Uterus (tissue), 2 donors: ENCODE measurements at regions not wholly inside any gene's neighbourhood (a gene's known extent, or its start where the extent isn't known, plus 50 kb on each side); places are given as distances from the start of the nearest gene placed in this dataset.
"Not testable (repeated sequence)": the region's sequence is repeated elsewhere in the genome, so short reads cannot be mapped to it uniquely, and the experiment has no call there.

ENCODE experiments used
- POLR2A ChIP-seq, 2 donors: fragments of 450-650 bp; IDR thresholded peaks; one replicate each; pipeline ENCODE4 v1.6.1; 2016; ENCODE audit warnings: antibody characterized with exemption in 2 of 2, mild to moderate bottlenecking in 1 of 2, moderate library complexity in 1 of 2
- TF ChIP-seq, protein P1 (sequence below), 4 experiments: fragments of 200-600 bp in 2 of 4; fragments of 450-650 bp in 2 of 4; sonication (generic) in 2 of 4; IDR thresholded peaks; one replicate each; pipeline ENCODE4 v1.5.1; 2016 to 2019; ENCODE audit warnings: antibody characterized with exemption in 4 of 4, mild to moderate bottlenecking in 2 of 4, moderate library complexity in 1 of 4

- TF ChIP-seq, protein P1, sequence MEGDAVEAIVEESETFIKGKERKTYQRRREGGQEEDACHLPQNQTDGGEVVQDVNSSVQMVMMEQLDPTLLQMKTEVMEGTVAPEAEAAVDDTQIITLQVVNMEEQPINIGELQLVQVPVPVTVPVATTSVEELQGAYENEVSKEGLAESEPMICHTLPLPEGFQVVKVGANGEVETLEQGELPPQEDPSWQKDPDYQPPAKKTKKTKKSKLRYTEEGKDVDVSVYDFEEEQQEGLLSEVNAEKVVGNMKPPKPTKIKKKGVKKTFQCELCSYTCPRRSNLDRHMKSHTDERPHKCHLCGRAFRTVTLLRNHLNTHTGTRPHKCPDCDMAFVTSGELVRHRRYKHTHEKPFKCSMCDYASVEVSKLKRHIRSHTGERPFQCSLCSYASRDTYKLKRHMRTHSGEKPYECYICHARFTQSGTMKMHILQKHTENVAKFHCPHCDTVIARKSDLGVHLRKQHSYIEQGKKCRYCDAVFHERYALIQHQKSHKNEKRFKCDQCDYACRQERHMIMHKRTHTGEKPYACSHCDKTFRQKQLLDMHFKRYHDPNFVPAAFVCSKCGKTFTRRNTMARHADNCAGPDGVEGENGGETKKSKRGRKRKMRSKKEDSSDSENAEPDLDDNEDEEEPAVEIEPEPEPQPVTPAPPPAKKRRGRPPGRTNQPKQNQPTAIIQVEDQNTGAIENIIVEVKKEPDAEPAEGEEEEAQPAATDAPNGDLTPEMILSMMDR (IDR thresholded peaks at IDR 0.05), result not testable (repeated sequence)
- TF ChIP-seq POLR2A (IDR thresholded peaks at IDR 0.05), result not testable (repeated sequence)
These were observed 357.3 kb downstream of the ZNF37A start for GRCh38 chr10:38451306-38451967.
